SU-DHL-6 (cell line): ENCODE measurements at regions not wholly inside any gene's neighbourhood (a gene's known extent, or its start where the extent isn't known, plus 50 kb on each side); places are given as distances from the start of the nearest gene placed in this dataset.

Experiments
- H2AFZ ChIP-seq: fragments of 200-600 bp; sonication (generic); 2 replicates; pipeline ENCODE4 v1.6.1; 2014; ENCODE audit warnings: low read depth, mild to moderate bottlenecking, moderate library complexity, mixed read lengths, antibody characterized with exemption, low read length; ENCODE audit not compliant: severe bottlenecking
- H3F3A ChIP-seq: fragments of 200-600 bp; shearing (Covaris generic); 2 replicates; pipeline ENCODE4 v1.6.0; 2016; ENCODE audit warnings: antibody characterized with exemption, mild to moderate bottlenecking; ENCODE audit not compliant: insufficient read depth
- H3K27ac ChIP-seq: fragments of 200-600 bp; sonication (generic); 2 replicates; pipeline ENCODE4 v1.5.1; 2016; ENCODE audit warnings: low read depth, mild to moderate bottlenecking, low read length, moderate library complexity, mixed read lengths
- H3K27me3 ChIP-seq: fragments of 200-600 bp; sonication (generic), shearing (Covaris generic); 2 replicates; pipeline ENCODE4 v1.6.0; 2014; ENCODE audit warnings: mild to moderate bottlenecking, low read length
- H3K36me3 ChIP-seq: fragments of 200-600 bp; sonication (generic); 2 replicates; pipeline ENCODE4 v1.6.1; 2014; ENCODE audit warnings: mild to moderate bottlenecking, low read length, mixed read lengths
- H3K4me2 ChIP-seq: fragments of 300-600, 200-600 bp; shearing (Covaris generic), sonication (generic); 2 replicates; pipeline ENCODE4 v1.6.0; 2014; ENCODE audit warnings: low read length, low read depth, mild to moderate bottlenecking; ENCODE audit not compliant: poor library complexity, severe bottlenecking
- H3K4me3 ChIP-seq: fragments of 200-600 bp; sonication (generic); 2 replicates; pipeline ENCODE4 v1.5.1; 2014; ENCODE audit warnings: antibody characterized with exemption, low read length, mild to moderate bottlenecking, mixed read lengths; ENCODE audit not compliant: insufficient read depth, poor library complexity, severe bottlenecking
- H3K79me2 ChIP-seq: fragments of 200-600 bp; sonication (generic); 2 replicates; pipeline ENCODE4 v1.6.1; 2014; ENCODE audit warnings: mild to moderate bottlenecking, low read length, moderate library complexity; ENCODE audit not compliant: insufficient read depth
- H3K9ac ChIP-seq: fragments of 200-600 bp; sonication (generic); 2 replicates; pipeline ENCODE4 v1.7.0; 2014; ENCODE audit warnings: mild to moderate bottlenecking, low read length
- H3K9me2 ChIP-seq: fragments of 200-600 bp; sonication (generic); replicated peaks from 2 replicates; pipeline ENCODE4 v1.6.1; 2014; ENCODE audit warnings: low read length; ENCODE audit not compliant: insufficient read depth
- H3K9me3 ChIP-seq: fragments of 200-600 bp; sonication (generic); 2 replicates; pipeline ENCODE4 v1.6.1; 2014; ENCODE audit warnings: low read length, mixed read lengths; ENCODE audit not compliant: insufficient read depth
- H4K20me1 ChIP-seq: fragments of 200-600 bp; sonication (generic); 2 replicates; pipeline ENCODE4 v1.6.1; 2014; ENCODE audit warnings: low read depth, mild to moderate bottlenecking, antibody characterized with exemption, low read length, moderate library complexity, mixed read lengths
- CTCF ChIP-seq: fragments of 200-600 bp; sonication (generic); IDR thresholded peaks from one replicate; pipeline ENCODE4 v1.5.1; 2017; ENCODE audit warnings: antibody characterized with exemption, mild to moderate bottlenecking, low read length, moderate library complexity; ENCODE audit not compliant: insufficient read depth, poor library complexity, severe bottlenecking
- EZH2phosphoT487 ChIP-seq: fragments of 200-600 bp; sonication (generic), shearing (Covaris generic); conservative IDR thresholded peaks from 2 replicates; pipeline ENCODE4 v1.6.1; 2018; ENCODE audit warnings: mild to moderate bottlenecking, antibody characterized with exemption, low read length, moderate library complexity, mixed read lengths

- Histone ChIP-seq H3K4me2 (no peak overlapping the region), H3K9me2 (no peaks in the 10 kb centered on the region), H3K27me3 (no peaks in the 10 kb centered on the region), H3K9ac (no peak overlapping the region), H2AFZ (no peak overlapping the region), H3K27ac (no peak overlapping the region), H3F3A (no peaks in the 10 kb centered on the region), H3K36me3 (no peaks in the 10 kb centered on the region), H3K4me3 (no peak overlapping the region), H4K20me1 (no peaks in the 10 kb centered on the region), H3K9me3 (no peaks in the 10 kb centered on the region), H3K79me2 (no peaks in the 10 kb centered on the region)
- TF ChIP-seq CTCF = no peak
- TF ChIP-seq EZH2phosphoT487 = no peak
Observed at GRCh38 chr11:92111287-92111686, 113.3 kb upstream of the FAT3 start.

- H2AFZ ChIP-seq = no peak overlapping the region
- no peaks in the 10 kb centered on the region for H3K27me3 ChIP-seq
- no peak overlapping the region for H3K4me3 ChIP-seq
- no peak overlapping the region for H3K27ac ChIP-seq
- no peaks in the 10 kb centered on the region for H4K20me1 ChIP-seq
- no peak for TF ChIP-seq EZH2phosphoT487
- TF ChIP-seq CTCF = no peak
- no peak overlapping the region for H3K9ac ChIP-seq
- no peaks in the 10 kb centered on the region for H3K9me2 ChIP-seq
- no peaks in the 10 kb centered on the region for H3K36me3 ChIP-seq
- no peaks in the 10 kb centered on the region for H3K9me3 ChIP-seq
- H3F3A ChIP-seq = no peaks in the 10 kb centered on the region
- no peak overlapping the region for H3K4me2 ChIP-seq
- H3K79me2 ChIP-seq = no peaks in the 10 kb centered on the region
Observed at GRCh38 chr11:92109466-92109865, 115.2 kb upstream of the FAT3 start.

GRCh38 chr11:92107331-92107730 lies 117.3 kb upstream of the FAT3 start:
- Histone ChIP-seq H3K36me3 (no peaks in the 10 kb centered on the region), H3F3A (no peaks in the 10 kb centered on the region), H2AFZ (no peak overlapping the region), H3K9me3 (no peaks in the 10 kb centered on the region), H3K4me3 (no peak overlapping the region), H4K20me1 (no peaks in the 10 kb centered on the region), H3K9me2 (no peaks in the 10 kb centered on the region), H3K9ac (no peak overlapping the region), H3K79me2 (no peaks in the 10 kb centered on the region), H3K27ac (no peak overlapping the region), H3K4me2 (no peak overlapping the region), H3K27me3 (no peaks in the 10 kb centered on the region)
- no peak for TF ChIP-seq EZH2phosphoT487
- no peak for TF ChIP-seq CTCF

- Histone ChIP-seq H2AFZ (no peak overlapping the region), H3K27ac (no peak overlapping the region), H3K4me3 (no peak overlapping the region), H3K36me3 (no peaks in the 10 kb centered on the region), H3K79me2 (no peaks in the 10 kb centered on the region), H3K9ac (no peak overlapping the region), H4K20me1 (no peaks in the 10 kb centered on the region), H3K9me3 (no peaks in the 10 kb centered on the region), H3K9me2 (no peaks in the 10 kb centered on the region), H3F3A (no peaks in the 10 kb centered on the region), H3K4me2 (no peak overlapping the region), H3K27me3 (no peaks in the 10 kb centered on the region)
- no peak for TF ChIP-seq CTCF
- TF ChIP-seq EZH2phosphoT487 = no peak
Observed at GRCh38 chr11:92104349-92104748, 120.3 kb upstream of the FAT3 start.
